Stimulated activated memory B cell treated with anti-CD40 and anti-IgM and Interleukin-4, amounts not matched to agents 10 μg/mL and 1 μg/mL and 100 μg/mL, for 72 hours (primary cell): ENCODE measurements at regions not wholly inside any gene's neighbourhood (a gene's known extent, or its start where the extent isn't known, plus 50 kb on each side); places are given as distances from the start of the nearest gene placed in this dataset.

Source experiments
- ATAC-seq: fragments of 150-1000 bp; cut with Tn5 transposase; 2 replicates; pipeline ENCODE4 v1.10.0; 2021
- H3K27ac Mint-ChIP-seq: one replicate; pipeline ENCODE4 v1.8.0; 2022; ENCODE audit warnings: mild to moderate bottlenecking, mixed read lengths
- H3K27me3 Mint-ChIP-seq: one replicate; pipeline ENCODE4 v1.8.0; 2022; ENCODE audit warnings: mixed read lengths
- H3K36me3 Mint-ChIP-seq: one replicate; pipeline ENCODE4 v1.8.0; 2022; ENCODE audit warnings: mixed read lengths
- H3K4me1 Mint-ChIP-seq: one replicate; pipeline ENCODE4 v1.8.0; 2022; ENCODE audit warnings: mixed read lengths
- H3K4me3 Mint-ChIP-seq: one replicate; pipeline ENCODE4 v1.8.0; 2022; ENCODE audit warnings: mild to moderate bottlenecking, moderate library complexity, mixed read lengths
- H3K9me3 Mint-ChIP-seq: one replicate; pipeline ENCODE4 v1.8.0; 2022; ENCODE audit warnings: mixed read lengths

DNA sequence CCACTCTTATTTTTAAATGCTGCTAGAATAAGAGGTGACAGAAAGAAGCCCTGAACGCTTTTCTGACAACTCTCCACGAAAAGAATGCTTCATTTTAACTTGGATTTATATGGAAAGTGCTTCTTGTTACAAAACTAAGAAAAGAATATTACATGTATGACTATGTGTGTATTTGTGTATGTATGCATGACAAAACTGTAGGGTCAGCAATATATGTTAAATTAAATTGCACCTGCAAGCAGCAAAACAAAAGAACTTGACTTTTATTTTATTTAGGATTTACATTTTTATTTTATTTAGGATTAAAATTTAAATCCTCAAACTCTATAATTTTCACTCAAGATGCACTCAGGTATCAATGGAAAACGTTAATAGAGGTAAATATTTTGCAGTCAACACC lies 187.1 kb downstream of the NR4A2 start:
- Mint-ChIP-seq H3K4me3 (no peak overlapping the region), H3K36me3 (no peaks in the 10 kb centered on the region), H3K27me3 (no peaks in the 10 kb centered on the region), H3K27ac (no peak overlapping the region), H3K9me3 (no peaks in the 10 kb centered on the region), H3K4me1 (no peaks in the 10 kb centered on the region)
- no peak for ATAC-seq

DNA sequence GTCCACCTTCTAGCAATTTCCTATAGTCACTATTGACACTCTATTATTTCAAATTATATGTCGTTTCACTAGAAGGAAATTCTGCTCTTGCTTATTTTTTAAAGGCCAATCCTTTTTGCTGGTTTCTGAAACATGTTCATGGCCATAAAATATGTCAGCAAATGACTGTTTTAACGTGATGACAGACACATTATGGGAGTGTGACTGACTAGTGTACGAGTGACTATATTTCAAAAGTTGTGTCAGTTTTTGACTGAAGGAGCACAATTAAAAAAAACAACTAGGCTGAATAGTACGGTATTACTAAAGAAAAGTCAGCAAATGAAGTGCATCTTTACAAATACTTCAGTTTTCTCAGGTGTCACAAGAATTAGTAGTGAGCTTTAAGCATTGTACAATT lies 196.0 kb downstream of the NR4A2 start:
- no peaks in the 10 kb centered on the region for H3K9me3 Mint-ChIP-seq
- no peak overlapping the region for H3K4me3 Mint-ChIP-seq
- H3K4me1 Mint-ChIP-seq, result no peaks in the 10 kb centered on the region
- no peak overlapping the region for H3K27ac Mint-ChIP-seq
- no peaks in the 10 kb centered on the region for H3K36me3 Mint-ChIP-seq
- ATAC-seq, result no peak
- no peaks in the 10 kb centered on the region for H3K27me3 Mint-ChIP-seq

DNA sequence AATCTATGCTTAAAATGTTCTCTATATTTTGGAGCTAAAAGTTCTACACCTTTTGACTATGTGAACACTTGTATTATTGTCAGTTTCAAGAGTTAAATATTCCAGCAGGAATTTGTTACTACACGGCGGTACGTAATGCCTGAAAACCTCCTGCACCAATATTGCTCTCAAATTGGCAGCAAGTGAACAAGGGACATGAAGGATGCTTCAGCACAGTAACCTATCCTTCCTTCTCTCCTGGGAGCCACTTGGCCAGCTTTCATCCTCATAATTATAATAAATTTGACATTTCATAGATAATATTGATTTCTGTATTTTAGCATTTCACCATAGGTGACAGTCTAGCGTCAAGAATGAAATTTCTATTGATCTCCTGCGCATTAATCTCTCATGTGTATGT lies 197.6 kb downstream of the NR4A2 start:
- Mint-ChIP-seq H3K4me3 (no peak overlapping the region), H3K27me3 (no peaks in the 10 kb centered on the region)

GRCh38 chr2:156132941-156133340 lies 199.6 kb downstream of the NR4A2 start:
- Mint-ChIP-seq H3K4me1 (no peaks in the 10 kb centered on the region), H3K36me3 (no peaks in the 10 kb centered on the region), H3K9me3 (no peaks in the 10 kb centered on the region), H3K4me3 (no peak overlapping the region), H3K27me3 (no peaks in the 10 kb centered on the region), H3K27ac (no peak overlapping the region)
- ATAC-seq, result no peak

More for the DNA sequence above, 197.6 kb downstream of the NR4A2 start:
- no peak for ATAC-seq
- Mint-ChIP-seq H3K4me1 (no peaks in the 10 kb centered on the region), H3K27ac (no peak overlapping the region), H3K36me3 (no peaks in the 10 kb centered on the region), H3K9me3 (no peaks in the 10 kb centered on the region)

DNA sequence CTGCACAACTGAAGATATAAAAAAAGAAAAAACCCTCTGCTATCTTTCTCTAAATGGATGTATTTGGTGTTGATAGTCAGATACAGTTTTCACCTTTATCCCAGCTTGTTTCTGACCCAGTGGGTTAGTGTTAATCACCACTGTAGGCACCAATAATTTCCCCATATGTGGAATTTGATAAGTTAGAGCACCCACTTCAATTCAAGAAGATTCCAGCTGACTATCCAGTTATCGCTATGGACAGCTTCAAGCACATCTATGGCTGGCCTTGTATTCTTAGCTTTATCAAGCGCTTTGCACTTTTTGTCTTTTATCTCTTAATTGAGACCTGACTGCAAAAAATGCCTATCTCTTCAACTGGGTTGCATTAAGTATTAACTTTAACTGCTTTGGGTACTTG lies 200.4 kb downstream of the NR4A2 start:
- H3K36me3 Mint-ChIP-seq, result no peaks in the 10 kb centered on the region
- no peaks in the 10 kb centered on the region for H3K9me3 Mint-ChIP-seq
- H3K4me1 Mint-ChIP-seq, result no peaks in the 10 kb centered on the region
- ATAC-seq, result no peak
- no peaks in the 10 kb centered on the region for H3K27me3 Mint-ChIP-seq
- H3K27ac Mint-ChIP-seq, result no peak overlapping the region
- H3K4me3 Mint-ChIP-seq, result no peak overlapping the region

DNA sequence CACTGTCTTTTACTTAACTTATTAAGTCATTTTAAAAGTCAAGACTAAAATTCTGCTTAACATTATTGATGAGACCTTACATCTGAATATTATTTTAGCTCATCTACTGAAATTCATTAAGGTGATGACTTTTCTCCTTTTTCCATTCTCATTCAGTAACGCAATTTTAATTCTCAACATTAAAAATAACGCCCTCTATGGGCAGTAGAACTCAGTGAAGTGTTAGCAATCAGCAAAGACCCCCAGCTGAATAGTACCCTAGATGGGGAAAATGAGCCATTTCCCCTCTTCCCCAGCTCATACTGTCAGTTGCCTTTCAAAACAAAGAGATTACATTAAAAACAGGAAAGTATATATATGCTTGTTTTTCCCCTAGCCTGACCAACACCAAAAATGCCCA lies 203.3 kb downstream of the NR4A2 start:
- Mint-ChIP-seq H3K27me3 (no peaks in the 10 kb centered on the region), H3K27ac (no peak overlapping the region), H3K36me3 (no peaks in the 10 kb centered on the region), H3K9me3 (peaks cover 3% of the 10 kb centered on the region), H3K4me3 (no peak overlapping the region), H3K4me1 (no peaks in the 10 kb centered on the region)
- ATAC-seq, result no peak

DNA sequence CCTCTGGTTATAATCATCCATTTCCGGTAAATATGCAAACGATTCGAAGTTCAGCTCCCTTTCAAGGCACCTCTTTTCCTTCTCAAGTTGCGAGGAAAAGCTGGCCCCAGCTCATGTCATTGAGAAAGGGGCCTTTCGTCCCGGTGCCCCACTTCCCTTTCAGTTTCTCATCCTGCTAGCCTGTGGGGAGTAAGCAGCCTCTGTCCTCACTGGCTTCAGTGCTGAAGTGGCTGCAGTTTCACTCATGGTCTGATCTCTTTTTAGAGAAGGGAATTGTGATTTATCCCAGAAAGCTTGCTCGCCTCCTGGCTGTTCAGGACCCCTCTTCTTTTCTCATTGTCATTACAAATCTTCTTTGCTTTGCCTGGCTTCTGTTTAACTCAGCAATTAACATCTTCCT lies 207.5 kb downstream of the NR4A2 start:
- Mint-ChIP-seq H3K36me3 (no peaks in the 10 kb centered on the region), H3K27me3 (no peaks in the 10 kb centered on the region), H3K4me3 (no peak overlapping the region), H3K9me3 (peaks cover 7% of the 10 kb centered on the region), H3K27ac (no peak overlapping the region), H3K4me1 (no peaks in the 10 kb centered on the region)
- no peak for ATAC-seq

DNA sequence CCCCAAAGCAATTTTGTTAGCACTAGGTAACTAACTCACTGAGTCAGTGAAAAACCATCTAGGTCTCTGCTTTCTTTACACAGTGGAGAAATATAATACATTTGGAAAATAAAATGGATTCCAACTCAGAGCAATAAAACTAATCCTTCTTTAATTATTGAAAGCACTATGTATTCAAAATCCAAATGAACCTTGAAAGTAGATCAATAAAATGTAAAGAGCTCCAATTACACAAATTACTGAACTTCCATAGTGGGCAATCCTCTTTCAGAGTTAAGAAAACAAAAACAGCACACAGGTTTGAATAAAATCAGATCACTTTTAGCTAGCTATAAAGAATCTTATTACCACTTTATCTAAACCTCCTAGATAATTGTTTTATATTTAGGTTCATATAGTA lies 208.1 kb downstream of the NR4A2 start:
- no peaks in the 10 kb centered on the region for H3K27me3 Mint-ChIP-seq
- peaks cover 7% of the 10 kb centered on the region for H3K9me3 Mint-ChIP-seq
- H3K27ac Mint-ChIP-seq, result no peak overlapping the region
- H3K36me3 Mint-ChIP-seq, result no peaks in the 10 kb centered on the region
- no peak overlapping the region for H3K4me3 Mint-ChIP-seq
- ATAC-seq, result no peak
- no peaks in the 10 kb centered on the region for H3K4me1 Mint-ChIP-seq

- H3K4me1 Mint-ChIP-seq, result no peaks in the 10 kb centered on the region
- no peaks in the 10 kb centered on the region for H3K36me3 Mint-ChIP-seq
- no peak overlapping the region for H3K4me3 Mint-ChIP-seq
- H3K9me3 Mint-ChIP-seq, result peaks cover 7% of the 10 kb centered on the region
- H3K27ac Mint-ChIP-seq, result no peak overlapping the region
- ATAC-seq, result no peak
- no peaks in the 10 kb centered on the region for H3K27me3 Mint-ChIP-seq
Observed at GRCh38 chr2:156118753-156119416, 213.6 kb downstream of the NR4A2 start.

DNA sequence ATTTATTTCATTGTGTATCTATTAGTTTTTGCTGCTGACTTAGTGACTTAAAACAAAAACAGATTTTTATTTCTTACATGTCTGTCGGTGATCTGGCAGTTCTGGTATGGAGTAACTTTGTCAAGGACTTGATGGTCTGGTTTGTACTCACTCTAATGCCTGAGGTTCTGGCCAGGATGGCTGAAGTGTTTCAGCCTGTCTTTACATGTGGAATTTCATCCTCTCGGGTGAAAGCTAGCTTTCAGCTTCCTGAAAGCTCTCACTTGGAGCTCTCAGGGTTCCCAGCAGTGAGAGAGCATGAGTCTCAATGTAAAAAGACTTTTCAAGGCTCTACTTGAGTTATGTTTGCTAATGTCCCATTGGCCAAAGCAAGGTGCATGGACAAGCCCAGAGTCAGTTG lies 216.4 kb downstream of the NR4A2 start:
- Mint-ChIP-seq H3K27ac (no peak overlapping the region), H3K9me3 (peaks cover 7% of the 10 kb centered on the region), H3K4me3 (no peak overlapping the region), H3K27me3 (no peaks in the 10 kb centered on the region), H3K4me1 (no peaks in the 10 kb centered on the region), H3K36me3 (no peaks in the 10 kb centered on the region)
- ATAC-seq, result no peak

- no peak overlapping the region for H3K27ac Mint-ChIP-seq
- H3K4me1 Mint-ChIP-seq, result no peaks in the 10 kb centered on the region
- no peak overlapping the region for H3K4me3 Mint-ChIP-seq
- H3K36me3 Mint-ChIP-seq, result no peaks in the 10 kb centered on the region
- no peaks in the 10 kb centered on the region for H3K27me3 Mint-ChIP-seq
- ATAC-seq, result no peak
- peaks cover 3% of the 10 kb centered on the region for H3K9me3 Mint-ChIP-seq
Observed at GRCh38 chr2:156115338-156115737, 217.2 kb downstream of the NR4A2 start.

GRCh38 chr2:156112323-156112722 lies 220.2 kb downstream of the NR4A2 start:
- Mint-ChIP-seq H3K36me3 (no peaks in the 10 kb centered on the region), H3K27me3 (no peaks in the 10 kb centered on the region), H3K4me1 (no peaks in the 10 kb centered on the region), H3K4me3 (no peak overlapping the region), H3K27ac (no peak overlapping the region), H3K9me3 (no peaks in the 10 kb centered on the region)
- ATAC-seq, result no peak

GRCh38 chr2:156110890-156111289 lies 221.6 kb downstream of the NR4A2 start:
- H3K9me3 Mint-ChIP-seq, result no peaks in the 10 kb centered on the region
- H3K4me3 Mint-ChIP-seq, result no peak overlapping the region
- no peaks in the 10 kb centered on the region for H3K36me3 Mint-ChIP-seq
- H3K27me3 Mint-ChIP-seq, result no peaks in the 10 kb centered on the region
- H3K27ac Mint-ChIP-seq, result no peak overlapping the region
- peak; percentile 81 for ATAC-seq
- H3K4me1 Mint-ChIP-seq, result no peaks in the 10 kb centered on the region

- Mint-ChIP-seq H3K36me3 (no peaks in the 10 kb centered on the region), H3K27ac (no peak overlapping the region)
- no peak for ATAC-seq
Observed at GRCh38 chr2:156099382-156099781, 233.1 kb downstream of the NR4A2 start.

GRCh38 chr2:156098506-156098905 lies 234.0 kb downstream of the NR4A2 start:
- H3K4me3 Mint-ChIP-seq, result no peak overlapping the region
- ATAC-seq, result no peak
- no peaks in the 10 kb centered on the region for H3K4me1 Mint-ChIP-seq
- no peak overlapping the region for H3K27ac Mint-ChIP-seq
- H3K27me3 Mint-ChIP-seq, result no peaks in the 10 kb centered on the region
- H3K9me3 Mint-ChIP-seq, result no peaks in the 10 kb centered on the region
- H3K36me3 Mint-ChIP-seq, result no peaks in the 10 kb centered on the region

More at GRCh38 chr2:156099382-156099781, 233.1 kb downstream of the NR4A2 start:
- Mint-ChIP-seq H3K4me3 (no peak overlapping the region), H3K27me3 (no peaks in the 10 kb centered on the region), H3K4me1 (no peaks in the 10 kb centered on the region), H3K9me3 (no peaks in the 10 kb centered on the region)

- H3K27ac Mint-ChIP-seq, result no peak overlapping the region
- ATAC-seq, result no peak
- no peaks in the 10 kb centered on the region for H3K9me3 Mint-ChIP-seq
- no peak overlapping the region for H3K4me3 Mint-ChIP-seq
- H3K4me1 Mint-ChIP-seq, result no peaks in the 10 kb centered on the region
- H3K27me3 Mint-ChIP-seq, result no peaks in the 10 kb centered on the region
- no peaks in the 10 kb centered on the region for H3K36me3 Mint-ChIP-seq
Observed at GRCh38 chr2:156088587-156088986, 243.9 kb downstream of the NR4A2 start.

GRCh38 chr2:156087875-156088274 lies 244.6 kb downstream of the NR4A2 start:
- Mint-ChIP-seq H3K27me3 (no peaks in the 10 kb centered on the region), H3K4me1 (no peaks in the 10 kb centered on the region), H3K4me3 (no peak overlapping the region), H3K9me3 (no peaks in the 10 kb centered on the region), H3K36me3 (no peaks in the 10 kb centered on the region), H3K27ac (no peak overlapping the region)
- ATAC-seq, result no peak
